Upper lobe of left lung (tissue), 6 donors: ENCODE measurements at regions not wholly inside any gene's neighbourhood (a gene's known extent, or its start where the extent isn't known, plus 50 kb on each side); places are given as distances from the start of the nearest gene placed in this dataset.

Source experiments
- ATAC-seq, 2 donors: fragments of 200-7000 bp; cut with Tn5 transposase; one replicate each; pipeline ENCODE4 v1.9.1; 2022; ENCODE audit warnings: mild to moderate bottlenecking in 2 of 2, moderate library complexity in 2 of 2; ENCODE audit not compliant: low FRiP score in 2 of 2
- DNase-seq, 2 donors: peaks; one replicate each; pipeline ENCODE4 v3.0.0-alpha.2; 2019 to 2020
- H3K27ac ChIP-seq, 4 donors: fragments of 200-600 bp; sonication (generic); one replicate each; pipeline ENCODE4 v1.5.1; 2016 to 2019
- H3K27me3 ChIP-seq, 4 donors: fragments of 200-600 bp; sonication (generic); one replicate each; pipeline ENCODE4 v1.5.1; 2017 to 2019
- H3K36me3 ChIP-seq, 4 donors: fragments of 200-600 bp; sonication (generic); one replicate each; pipeline ENCODE4 v1.5.1; 2016 to 2019
- H3K4me1 ChIP-seq, 4 donors: fragments of 200-600 bp; sonication (generic); one replicate each; pipeline ENCODE4 v1.5.1; 2018 to 2019
- H3K4me3 ChIP-seq, 4 donors: fragments of 200-600 bp; sonication (generic); one replicate each; pipeline ENCODE4 v1.5.1; 2017 to 2019; ENCODE audit warnings: mild to moderate bottlenecking in 2 of 4, moderate library complexity in 1 of 4
- H3K9me3 ChIP-seq, 4 donors: fragments of 200-600 bp; sonication (generic); one replicate each; pipeline ENCODE4 v1.5.1; 2018 to 2019
- EP300 ChIP-seq, 4 donors: sonication (generic); formaldehyde crosslinking; IDR thresholded peaks; one replicate each; pipeline ENCODE4 v1.5.1; 2017; ENCODE audit warnings: antibody characterized with exemption in 4 of 4, control low read depth in 2 of 4
- POLR2A ChIP-seq, 4 donors: fragments of 450-650 bp; IDR thresholded peaks; one replicate each; pipeline ENCODE4 v1.5.1; 2016 to 2017; ENCODE audit warnings: antibody characterized with exemption in 4 of 4, mild to moderate bottlenecking in 2 of 4
- POLR2AphosphoS5 ChIP-seq, 2 donors: sonication (generic); formaldehyde crosslinking; IDR thresholded peaks; one replicate each; pipeline ENCODE4 v1.5.1; 2017; ENCODE audit warnings: antibody characterized with exemption in 2 of 2
- WGBS, 2 donors: methylation state at CpG; one replicate each; pipeline ENCODE4 v1.1.5; 2017 to 2018; 5-methylcytosine and 5-hydroxymethylcytosine counted together
- TF ChIP-seq, protein P1 (sequence below), 6 experiments: fragments of 450-650 bp in 4 of 6; fragments of 200-600 bp in 2 of 6; sonication (generic) in 2 of 6; IDR thresholded peaks; one replicate each; pipeline ENCODE4 v1.5.1; 2016 to 2019; ENCODE audit warnings: antibody characterized with exemption in 6 of 6
- donor health status: DM: no; HTN: no; CAD: no; lungs with moderate emphysema.
- donor health status: DM: no; HTN: yes; CAD: no; lungs with severe emphysema.

DNA sequence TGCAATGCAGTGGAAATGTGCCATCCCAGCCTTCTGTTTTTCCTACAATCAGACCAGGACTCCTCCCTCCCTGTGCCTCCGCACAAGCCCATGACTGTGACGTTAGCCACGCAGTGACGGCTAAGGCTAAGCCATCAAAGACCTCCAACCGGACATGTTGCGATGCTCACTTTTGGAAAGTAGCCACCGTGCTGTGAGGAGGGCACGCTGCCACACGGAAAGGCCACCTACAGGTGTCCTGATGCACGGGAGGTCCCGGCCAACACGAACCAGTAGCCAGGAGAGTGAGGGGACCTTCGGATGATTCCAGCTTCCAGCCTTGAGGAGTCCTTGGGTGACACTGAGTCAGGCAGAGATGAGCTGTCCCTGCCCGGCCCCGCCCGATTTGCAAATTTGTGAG lies 53.9 kb downstream of the FOXL1 start:
- Histone ChIP-seq H3K4me1 (no peaks in the 10 kb centered on the region), H3K36me3 (no peaks in the 10 kb centered on the region), H3K27ac (no peak overlapping the region), H3K9me3 (no peaks in the 10 kb centered on the region), H3K27me3 (peaks cover 0 to 3% (median 0%) of the 10 kb centered on the region in 4 donors), H3K4me3 (no peak overlapping the region)
- DNase-seq (no peak), ATAC-seq (no peak)
- 93% methylated on average over 16 of the region's 16 CpGs for WGBS, 2 donors
- no peak for TF ChIP-seq POLR2AphosphoS5 (IDR thresholded peaks at IDR 0.05)
- TF ChIP-seq, protein P1, sequence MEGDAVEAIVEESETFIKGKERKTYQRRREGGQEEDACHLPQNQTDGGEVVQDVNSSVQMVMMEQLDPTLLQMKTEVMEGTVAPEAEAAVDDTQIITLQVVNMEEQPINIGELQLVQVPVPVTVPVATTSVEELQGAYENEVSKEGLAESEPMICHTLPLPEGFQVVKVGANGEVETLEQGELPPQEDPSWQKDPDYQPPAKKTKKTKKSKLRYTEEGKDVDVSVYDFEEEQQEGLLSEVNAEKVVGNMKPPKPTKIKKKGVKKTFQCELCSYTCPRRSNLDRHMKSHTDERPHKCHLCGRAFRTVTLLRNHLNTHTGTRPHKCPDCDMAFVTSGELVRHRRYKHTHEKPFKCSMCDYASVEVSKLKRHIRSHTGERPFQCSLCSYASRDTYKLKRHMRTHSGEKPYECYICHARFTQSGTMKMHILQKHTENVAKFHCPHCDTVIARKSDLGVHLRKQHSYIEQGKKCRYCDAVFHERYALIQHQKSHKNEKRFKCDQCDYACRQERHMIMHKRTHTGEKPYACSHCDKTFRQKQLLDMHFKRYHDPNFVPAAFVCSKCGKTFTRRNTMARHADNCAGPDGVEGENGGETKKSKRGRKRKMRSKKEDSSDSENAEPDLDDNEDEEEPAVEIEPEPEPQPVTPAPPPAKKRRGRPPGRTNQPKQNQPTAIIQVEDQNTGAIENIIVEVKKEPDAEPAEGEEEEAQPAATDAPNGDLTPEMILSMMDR (IDR thresholded peaks at IDR 0.05): no peak
- TF ChIP-seq POLR2A (IDR thresholded peaks at IDR 0.05): no peak
- TF ChIP-seq EP300 (IDR thresholded peaks at IDR 0.05): no peak

DNA sequence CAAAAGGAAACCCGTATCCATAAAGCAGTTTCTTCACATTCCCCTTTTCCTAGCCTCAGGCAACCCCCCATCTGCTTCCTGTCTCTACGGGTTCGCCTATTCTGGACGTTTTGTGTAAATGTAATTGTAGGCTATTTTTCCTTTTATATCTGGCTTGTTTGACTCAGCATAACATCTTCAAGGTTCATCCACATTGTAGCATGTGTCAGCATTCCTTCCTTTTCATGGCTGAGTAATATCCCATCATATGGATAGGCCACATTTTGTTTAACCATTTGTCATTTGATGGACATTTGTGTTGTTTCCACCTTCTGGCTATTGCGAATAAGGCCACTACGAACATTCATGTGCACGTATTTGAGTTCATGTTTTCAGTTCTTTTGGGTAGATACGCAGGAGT lies 54.6 kb downstream of the FOXL1 start:
- WGBS, 2 donors: 78 to 88% methylated on average over 8 of the region's 8 CpGs
- no peak for ATAC-seq
- Histone ChIP-seq H3K9me3 (no peaks in the 10 kb centered on the region), H3K4me1 (no peaks in the 10 kb centered on the region), H3K4me3 (no peak overlapping the region), H3K27ac (no peak overlapping the region), H3K36me3 (no peaks in the 10 kb centered on the region), H3K27me3 (peaks cover 0 to 5% (median 0%) of the 10 kb centered on the region in 4 donors)
- no peak for DNase-seq
- no peak for TF ChIP-seq EP300 (IDR thresholded peaks at IDR 0.05)
- no peak for TF ChIP-seq POLR2A (IDR thresholded peaks at IDR 0.05)
- TF ChIP-seq, protein P1 (IDR thresholded peaks at IDR 0.05): no peak
- no peak for TF ChIP-seq POLR2AphosphoS5 (IDR thresholded peaks at IDR 0.05)

DNA sequence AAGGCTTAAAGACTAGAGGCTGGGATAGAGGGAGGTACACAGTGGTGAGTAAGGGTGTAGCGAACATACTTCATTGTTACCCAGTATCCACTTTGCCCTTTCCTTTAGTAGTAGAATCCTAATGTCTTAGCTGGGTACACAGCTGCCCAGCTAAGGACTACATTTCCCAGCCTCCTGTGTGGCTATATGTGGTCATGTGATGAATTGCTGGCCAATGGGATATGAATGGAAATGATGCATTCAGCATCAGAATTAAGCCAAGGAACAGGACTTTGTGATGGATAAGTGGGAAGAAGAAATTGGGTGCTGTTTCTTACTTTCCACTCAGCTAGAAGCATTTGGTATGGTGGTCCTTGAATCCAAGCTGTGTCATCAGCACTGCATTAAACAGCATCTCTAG lies 55.9 kb downstream of the FOXL1 start:
- Histone ChIP-seq H3K9me3 (no peaks in the 10 kb centered on the region), H3K36me3 (no peaks in the 10 kb centered on the region), H3K4me3 (no peak overlapping the region), H3K27ac (no peak overlapping the region), H3K4me1 (no peaks in the 10 kb centered on the region), H3K27me3 (peaks cover 0 to 5% (median 0%) of the 10 kb centered on the region in 4 donors)
- WGBS, 2 donors: 100% methylated on average over 1 of the region's 1 CpG
- TF ChIP-seq EP300 (IDR thresholded peaks at IDR 0.05) (no peak), POLR2AphosphoS5 (IDR thresholded peaks at IDR 0.05) (no peak), POLR2A (IDR thresholded peaks at IDR 0.05) (no peak)
- TF ChIP-seq, protein P1 (IDR thresholded peaks at IDR 0.05): no peak
- no peak for ATAC-seq
- no peak for DNase-seq

- ATAC-seq (no peak), DNase-seq (no peak)
- H3K27ac ChIP-seq: no peak overlapping the region
- no peaks in the 10 kb centered on the region for H3K36me3 ChIP-seq
- H3K4me3 ChIP-seq: no peak overlapping the region
- no peaks in the 10 kb centered on the region for H3K9me3 ChIP-seq
- WGBS, 2 donors: 78% methylated on average over 9 of the region's 9 CpGs
- no peaks in the 10 kb centered on the region for H3K4me1 ChIP-seq
- no peak for TF ChIP-seq EP300 (IDR thresholded peaks at IDR 0.05)
- TF ChIP-seq POLR2A (IDR thresholded peaks at IDR 0.05): no peak
- TF ChIP-seq, protein P1 (IDR thresholded peaks at IDR 0.05): no peak
- no peak for TF ChIP-seq POLR2AphosphoS5 (IDR thresholded peaks at IDR 0.05)
- peaks cover 0 to 5% (median 0%) of the 10 kb centered on the region in 4 donors for H3K27me3 ChIP-seq
Measured at GRCh38 chr16:86635176-86635876, 57.0 kb downstream of the FOXL1 start.

DNA sequence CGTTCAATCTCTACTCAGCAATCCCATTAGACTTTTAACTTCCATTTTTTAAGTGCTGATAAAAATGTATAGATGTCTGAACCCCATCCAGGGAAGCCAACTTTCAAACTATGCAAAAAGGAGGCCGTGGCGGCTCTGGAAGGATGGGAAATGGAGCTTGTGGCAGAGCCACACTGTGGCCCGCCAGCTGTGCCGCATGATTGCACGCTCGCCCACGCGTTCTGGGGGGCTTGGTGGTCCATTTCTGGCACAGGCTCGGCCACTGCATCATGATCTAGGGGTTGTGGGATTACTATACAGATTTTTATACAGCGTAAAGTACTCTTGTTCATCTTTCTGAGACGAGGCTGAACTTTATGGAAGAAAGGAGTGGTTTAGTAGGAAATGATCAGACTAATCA lies 57.6 kb downstream of the FOXL1 start:
- Histone ChIP-seq H3K4me1 (no peaks in the 10 kb centered on the region), H3K9me3 (no peaks in the 10 kb centered on the region), H3K27me3 (peaks cover 0 to 5% (median 0%) of the 10 kb centered on the region in 4 donors), H3K27ac (no peak overlapping the region), H3K36me3 (no peaks in the 10 kb centered on the region), H3K4me3 (no peak overlapping the region)
- TF ChIP-seq, protein P1 (IDR thresholded peaks at IDR 0.05): no peak
- TF ChIP-seq POLR2A (IDR thresholded peaks at IDR 0.05) (no peak), POLR2AphosphoS5 (IDR thresholded peaks at IDR 0.05) (no peak), EP300 (IDR thresholded peaks at IDR 0.05) (no peak)
- ATAC-seq (no peak), DNase-seq (no peak)
- 77 to 78% methylated on average over 12 of the region's 12 CpGs for WGBS, 2 donors
